ENCODE measurements at regions not wholly inside any gene's neighbourhood (a gene's known extent, or its start where the extent isn't known, plus 50 kb on each side); places are given as distances from the start of the nearest gene placed in this dataset.
A peak's percentile ranks its signal among the peaks of the same experiment; 100 is the strongest.

- WGBS, 2 donors, result 54 to 60% methylated on average over 4 of the region's 4 CpGs
- H3K4me1 ChIP-seq (ENCODE audit: control insufficient read depth in 2 of 2, insufficient read depth in 2 of 2, low read length in 1 of 2), result no peaks in the 10 kb centered on the region
- no peaks in the 10 kb centered on the region for H3K27me3 ChIP-seq (ENCODE audit: control insufficient read depth in 1 of 2, insufficient read depth in 2 of 2, low read length in 2 of 2)
- no peak overlapping the region for H3K27ac ChIP-seq (ENCODE audit: low read depth in 2 of 2, low read length in 1 of 2)
- no peaks in the 10 kb centered on the region for H3K36me3 ChIP-seq (ENCODE audit: control insufficient read depth in 2 of 2, insufficient read depth in 2 of 2, low read length in 1 of 2)
- H3K4me3 ChIP-seq (ENCODE audit: low read depth in 1 of 2, low read length in 2 of 2), result no peak overlapping the region
- no peaks in the 10 kb centered on the region for H3K9me3 ChIP-seq (ENCODE audit: control insufficient read depth in 2 of 2, insufficient read depth in 1 of 2, low read depth in 1 of 2, low read length in 1 of 2)
These were observed 161.3 kb downstream of the SPP2 start for GRCh38 chr2:234211797-234212196.

GRCh38 chr2:234206738-234207137 is 156.2 kb downstream of the SPP2 start:
- Histone ChIP-seq H3K9me3 (ENCODE audit: control insufficient read depth in 2 of 2, insufficient read depth in 1 of 2, low read depth in 1 of 2, low read length in 1 of 2) (no peaks in the 10 kb centered on the region), H3K27ac (ENCODE audit: low read depth in 2 of 2, low read length in 1 of 2) (no peak overlapping the region), H3K4me1 (ENCODE audit: control insufficient read depth in 2 of 2, insufficient read depth in 2 of 2, low read length in 1 of 2) (peaks cover 0 to 4% of the 10 kb centered on the region in 2 donors), H3K27me3 (ENCODE audit: control insufficient read depth in 1 of 2, insufficient read depth in 2 of 2, low read length in 2 of 2) (peaks cover 0 to under 1% of the 10 kb centered on the region in 2 donors), H3K4me3 (ENCODE audit: low read depth in 1 of 2, low read length in 2 of 2) (no peak overlapping the region), H3K36me3 (ENCODE audit: control insufficient read depth in 2 of 2, insufficient read depth in 2 of 2, low read length in 1 of 2) (no peaks in the 10 kb centered on the region)
- WGBS, 2 donors, result 96 to 98% methylated on average over 2 of the region's 2 CpGs

DNA sequence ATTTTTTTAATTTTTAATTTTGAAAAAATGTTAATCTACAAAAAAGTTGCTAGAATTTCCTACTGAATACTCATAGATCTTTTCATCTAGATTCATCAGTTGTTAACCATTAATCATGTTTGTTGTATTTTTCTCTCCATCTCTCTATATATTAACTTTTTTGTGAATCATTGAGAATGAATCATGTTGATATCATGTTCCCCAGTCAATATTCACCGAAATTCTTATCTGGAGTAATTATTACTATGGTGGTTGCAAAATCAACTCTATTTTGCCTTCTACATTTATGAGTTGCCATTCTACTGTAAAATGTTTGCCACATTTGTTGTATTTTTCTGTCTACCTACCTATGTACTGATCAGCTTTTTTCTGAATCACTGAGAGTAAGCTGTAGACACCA is 154.0 kb downstream of the SPP2 start:
- Histone ChIP-seq H3K4me3 (ENCODE audit: low read depth in 1 of 2, low read length in 2 of 2) (no peak overlapping the region), H3K4me1 (ENCODE audit: control insufficient read depth in 2 of 2, insufficient read depth in 2 of 2, low read length in 1 of 2) (peaks cover 0 to 4% of the 10 kb centered on the region in 2 donors), H3K27ac (ENCODE audit: low read depth in 2 of 2, low read length in 1 of 2) (no peak overlapping the region), H3K36me3 (ENCODE audit: control insufficient read depth in 2 of 2, insufficient read depth in 2 of 2, low read length in 1 of 2) (no peaks in the 10 kb centered on the region), H3K27me3 (ENCODE audit: control insufficient read depth in 1 of 2, insufficient read depth in 2 of 2, low read length in 2 of 2) (peaks cover 0 to 2% of the 10 kb centered on the region in 2 donors), H3K9me3 (ENCODE audit: control insufficient read depth in 2 of 2, insufficient read depth in 1 of 2, low read depth in 1 of 2, low read length in 1 of 2) (no peaks in the 10 kb centered on the region)
- WGBS, 2 donors, result 51 to 57% methylated on average over 1 of the region's 1 CpG

- Histone ChIP-seq H3K4me3 (ENCODE audit: low read depth in 1 of 2, low read length in 2 of 2) (no peak overlapping the region), H3K27ac (ENCODE audit: low read depth in 2 of 2, low read length in 1 of 2) (peak overlapping the region; percentile 58 to 79), H3K9me3 (ENCODE audit: control insufficient read depth in 2 of 2, insufficient read depth in 1 of 2, low read depth in 1 of 2, low read length in 1 of 2) (no peaks in the 10 kb centered on the region), H3K27me3 (ENCODE audit: control insufficient read depth in 1 of 2, insufficient read depth in 2 of 2, low read length in 2 of 2) (peaks cover 0 to 2% of the 10 kb centered on the region in 2 donors), H3K36me3 (ENCODE audit: control insufficient read depth in 2 of 2, insufficient read depth in 2 of 2, low read length in 1 of 2) (no peaks in the 10 kb centered on the region), H3K4me1 (ENCODE audit: control insufficient read depth in 2 of 2, insufficient read depth in 2 of 2, low read length in 1 of 2) (peaks cover 0 to 4% of the 10 kb centered on the region in 2 donors)
- WGBS, 2 donors, result 24 to 38% methylated on average over 12 of the region's 12 CpGs
These were observed 152.9 kb downstream of the SPP2 start for GRCh38 chr2:234203135-234203984.

GRCh38 chr2:234202601-234203000 is 152.1 kb downstream of the SPP2 start:
- peaks cover 0 to 4% of the 10 kb centered on the region in 2 donors for H3K4me1 ChIP-seq (ENCODE audit: control insufficient read depth in 2 of 2, insufficient read depth in 2 of 2, low read length in 1 of 2)
- no peaks in the 10 kb centered on the region for H3K9me3 ChIP-seq (ENCODE audit: control insufficient read depth in 2 of 2, insufficient read depth in 1 of 2, low read depth in 1 of 2, low read length in 1 of 2)
- peak overlapping the region; percentile 58 to 79 for H3K27ac ChIP-seq (ENCODE audit: low read depth in 2 of 2, low read length in 1 of 2)
- WGBS, 2 donors, result 89 to 91% methylated on average over 2 of the region's 2 CpGs
- no peak overlapping the region for H3K4me3 ChIP-seq (ENCODE audit: low read depth in 1 of 2, low read length in 2 of 2)
- peaks cover 0 to 2% of the 10 kb centered on the region in 2 donors for H3K27me3 ChIP-seq (ENCODE audit: control insufficient read depth in 1 of 2, insufficient read depth in 2 of 2, low read length in 2 of 2)
- H3K36me3 ChIP-seq (ENCODE audit: control insufficient read depth in 2 of 2, insufficient read depth in 2 of 2, low read length in 1 of 2), result no peaks in the 10 kb centered on the region

DNA sequence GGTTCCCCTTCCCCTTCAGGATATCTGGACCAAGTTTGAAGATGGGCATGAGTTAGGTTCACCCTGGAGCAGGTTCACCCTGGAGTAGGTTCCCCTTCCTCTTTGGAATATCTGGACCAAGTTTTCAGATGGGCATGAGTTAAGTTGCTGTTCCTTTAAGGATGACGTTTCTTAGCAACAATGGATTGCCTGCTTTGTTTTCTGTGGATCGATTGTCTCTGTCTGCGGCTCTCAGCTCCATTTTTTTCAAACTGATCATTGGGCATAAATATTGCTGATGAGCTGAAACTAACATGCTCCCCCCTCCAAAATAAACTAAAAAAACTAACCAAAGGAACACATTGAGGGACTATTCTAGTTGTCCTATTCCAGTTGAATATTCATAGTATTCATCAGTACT is 149.5 kb downstream of the SPP2 start:
- Histone ChIP-seq H3K27ac (ENCODE audit: low read depth in 2 of 2, low read length in 1 of 2) (no peak overlapping the region), H3K4me3 (ENCODE audit: low read depth in 1 of 2, low read length in 2 of 2) (no peak overlapping the region), H3K27me3 (ENCODE audit: control insufficient read depth in 1 of 2, insufficient read depth in 2 of 2, low read length in 2 of 2) (peaks cover 0 to 2% of the 10 kb centered on the region in 2 donors), H3K4me1 (ENCODE audit: control insufficient read depth in 2 of 2, insufficient read depth in 2 of 2, low read length in 1 of 2) (peaks cover 0 to 4% of the 10 kb centered on the region in 2 donors), H3K9me3 (ENCODE audit: control insufficient read depth in 2 of 2, insufficient read depth in 1 of 2, low read depth in 1 of 2, low read length in 1 of 2) (no peaks in the 10 kb centered on the region), H3K36me3 (ENCODE audit: control insufficient read depth in 2 of 2, insufficient read depth in 2 of 2, low read length in 1 of 2) (no peaks in the 10 kb centered on the region)
- WGBS, 2 donors, result 40 to 41% methylated on average over 3 of the region's 3 CpGs

GRCh38 chr2:234198976-234199375 is 148.5 kb downstream of the SPP2 start:
- WGBS, 2 donors, result 55 to 60% methylated on average over 4 of the region's 4 CpGs
- peaks cover 0 to 2% of the 10 kb centered on the region in 2 donors for H3K27me3 ChIP-seq (ENCODE audit: control insufficient read depth in 1 of 2, insufficient read depth in 2 of 2, low read length in 2 of 2)
- H3K4me1 ChIP-seq (ENCODE audit: control insufficient read depth in 2 of 2, insufficient read depth in 2 of 2, low read length in 1 of 2), result peaks cover 0 to 4% of the 10 kb centered on the region in 2 donors
- no peaks in the 10 kb centered on the region for H3K36me3 ChIP-seq (ENCODE audit: control insufficient read depth in 2 of 2, insufficient read depth in 2 of 2, low read length in 1 of 2)
- H3K9me3 ChIP-seq (ENCODE audit: control insufficient read depth in 2 of 2, insufficient read depth in 1 of 2, low read depth in 1 of 2, low read length in 1 of 2), result no peaks in the 10 kb centered on the region
- H3K4me3 ChIP-seq (ENCODE audit: low read depth in 1 of 2, low read length in 2 of 2), result no peak overlapping the region
- no peak overlapping the region for H3K27ac ChIP-seq (ENCODE audit: low read depth in 2 of 2, low read length in 1 of 2)

GRCh38 chr2:234195516-234195915 is 145.0 kb downstream of the SPP2 start:
- 52 to 68% methylated on average over 2 of the region's 2 CpGs for WGBS, 2 donors
- H3K9me3 ChIP-seq (ENCODE audit: control insufficient read depth in 2 of 2, insufficient read depth in 1 of 2, low read depth in 1 of 2, low read length in 1 of 2), result no peaks in the 10 kb centered on the region
- H3K27me3 ChIP-seq (ENCODE audit: control insufficient read depth in 1 of 2, insufficient read depth in 2 of 2, low read length in 2 of 2), result no peaks in the 10 kb centered on the region
- no peak overlapping the region for H3K4me3 ChIP-seq (ENCODE audit: low read depth in 1 of 2, low read length in 2 of 2)
- H3K36me3 ChIP-seq (ENCODE audit: control insufficient read depth in 2 of 2, insufficient read depth in 2 of 2, low read length in 1 of 2), result no peaks in the 10 kb centered on the region
- peaks cover 2% of the 10 kb centered on the region in 2 donors for H3K4me1 ChIP-seq (ENCODE audit: control insufficient read depth in 2 of 2, insufficient read depth in 2 of 2, low read length in 1 of 2)
- H3K27ac ChIP-seq (ENCODE audit: low read depth in 2 of 2, low read length in 1 of 2), result no peak overlapping the region

- peaks cover 2% of the 10 kb centered on the region in 2 donors for H3K4me1 ChIP-seq (ENCODE audit: control insufficient read depth in 2 of 2, insufficient read depth in 2 of 2, low read length in 1 of 2)
- H3K36me3 ChIP-seq (ENCODE audit: control insufficient read depth in 2 of 2, insufficient read depth in 2 of 2, low read length in 1 of 2), result no peaks in the 10 kb centered on the region
- H3K9me3 ChIP-seq (ENCODE audit: control insufficient read depth in 2 of 2, insufficient read depth in 1 of 2, low read depth in 1 of 2, low read length in 1 of 2), result no peaks in the 10 kb centered on the region
- no peak overlapping the region for H3K27ac ChIP-seq (ENCODE audit: low read depth in 2 of 2, low read length in 1 of 2)
- 46 to 47% methylated on average over 7 of the region's 7 CpGs for WGBS, 2 donors
- H3K27me3 ChIP-seq (ENCODE audit: control insufficient read depth in 1 of 2, insufficient read depth in 2 of 2, low read length in 2 of 2), result no peaks in the 10 kb centered on the region
- H3K4me3 ChIP-seq (ENCODE audit: low read depth in 1 of 2, low read length in 2 of 2), result no peak overlapping the region
These were observed 143.6 kb downstream of the SPP2 start for GRCh38 chr2:234193977-234194563.

Measured in esophagus (tissue), 2 donors.